Keratinocyte (primary cell): ENCODE measurements at regions not wholly inside any gene's neighbourhood (a gene's known extent, or its start where the extent isn't known, plus 50 kb on each side); places are given as distances from the start of the nearest gene placed in this dataset.

ENCODE experiments used
- DNase-seq: peaks from one replicate; pipeline ENCODE4 v3.0.0-alpha.2; 2011; ENCODE audit warnings: low read depth, missing footprints, low spot score
- FAIRE-seq: peaks from 2 replicates; lab custom pipeline; 2011; peaks lifted over from hg19 to GRCh38; lab: Jason Lieb, UNC
- H2AFZ ChIP-seq: 2 replicates; pipeline ENCODE4 v1.6.0; 2012; ENCODE audit warnings: low read length, control low read depth, inconsistent platforms; ENCODE audit not compliant: control insufficient read depth
- H3K27ac ChIP-seq: 2 replicates; pipeline ENCODE4 v1.5.1; 2011; ENCODE audit warnings: low read length; ENCODE audit not compliant: control insufficient read depth, insufficient read depth
- H3K27me3 ChIP-seq: 3 replicates; pipeline ENCODE4 v1.6.0; 2011; ENCODE audit warnings: low read length; ENCODE audit not compliant: control insufficient read depth, insufficient read depth; ENCODE audit errors: extremely low read depth
- H3K36me3 ChIP-seq, 2 experiments: 2 replicates in 1 of 2; 3 replicates in 1 of 2; pipeline ENCODE4 v1.5.1; 2011; ENCODE audit warnings: low read length in 2 of 2, mild to moderate bottlenecking in 1 of 2; ENCODE audit not compliant: control insufficient read depth in 2 of 2, insufficient read depth in 2 of 2; ENCODE audit errors: extremely low read depth in 1 of 2
- H3K4me1 ChIP-seq: 3 replicates; pipeline ENCODE4 v1.5.1; 2011; ENCODE audit warnings: low read length; ENCODE audit not compliant: control insufficient read depth, insufficient read depth; ENCODE audit errors: extremely low read depth
- H3K4me2 ChIP-seq: 3 replicates; pipeline ENCODE4 v1.6.0; 2011; ENCODE audit warnings: low read depth, low read length; ENCODE audit not compliant: control insufficient read depth, insufficient read depth; ENCODE audit errors: extremely low read depth
- H3K4me3 ChIP-seq, 3 experiments: fragments of 200-600 bp in 1 of 3; sonication (generic) in 1 of 3; 2 replicates in 2 of 3; 3 replicates in 1 of 3; pipeline ENCODE4 v1.5.1; 2011 to 2016; ENCODE audit warnings: low read length in 3 of 3, mild to moderate bottlenecking in 3 of 3, control low read depth in 2 of 3, inconsistent platforms in 1 of 3, low read depth in 1 of 3, mixed read lengths in 1 of 3, mixed run types in 1 of 3, moderate library complexity in 1 of 3; ENCODE audit not compliant: control insufficient read depth in 2 of 3, insufficient read depth in 2 of 3; ENCODE audit errors: extremely low read depth in 1 of 3
- H3K79me2 ChIP-seq: 2 replicates; pipeline ENCODE4 v1.6.0; 2012; ENCODE audit warnings: low read length; ENCODE audit not compliant: control insufficient read depth, insufficient read depth
- H3K9ac ChIP-seq: 3 replicates; pipeline ENCODE4 v1.6.0; 2011; ENCODE audit warnings: low read length; ENCODE audit not compliant: control insufficient read depth, insufficient read depth; ENCODE audit errors: extremely low read depth
- H3K9me1 ChIP-seq: 3 replicates; pipeline ENCODE4 v1.6.0; 2011; ENCODE audit warnings: low read length; ENCODE audit not compliant: control insufficient read depth, insufficient read depth; ENCODE audit errors: extremely low read depth
- H3K9me3 ChIP-seq: 2 replicates; pipeline ENCODE4 v1.5.1; 2012; ENCODE audit warnings: low read depth, low read length; ENCODE audit not compliant: control insufficient read depth
- H4K20me1 ChIP-seq: 3 replicates; pipeline ENCODE4 v1.6.0; 2011; ENCODE audit warnings: low read length; ENCODE audit not compliant: control insufficient read depth, insufficient read depth; ENCODE audit errors: extremely low read depth
- CTCF ChIP-seq, 3 experiments: IDR thresholded peaks in 1 of 3; conservative IDR thresholded peaks in 1 of 3; optimal IDR thresholded peaks in 1 of 3; 2 replicates in 2 of 3; 3 replicates in 1 of 3; pipeline versions ENCODE3 to v1.5.1; 2011; ENCODE audit warnings: low read length in 3 of 3, mild to moderate bottlenecking in 3 of 3, moderate library complexity in 2 of 3, control low read depth in 1 of 3, inconsistent platforms in 1 of 3; ENCODE audit not compliant: insufficient read depth in 2 of 3; ENCODE audit errors: extremely low read depth in 1 of 3
- EZH2 ChIP-seq: IDR thresholded peaks from one replicate; pipeline ENCODE4 v1.6.1; 2012; ENCODE audit warnings: inconsistent platforms, mild to moderate bottlenecking, low read length, moderate library complexity
- dilution Hi-C: fragments of 300-500 bp; cut with MboI; formaldehyde crosslinking; loops from one replicate; pipeline ENCODE4 v1.7.0; 2020; ENCODE audit warnings: low sequenced_read_pairs; ENCODE audit not compliant: extremely low pct_ligation_motif_present

- H3K4me2 ChIP-seq: no peak overlapping the region
- TF ChIP-seq EZH2 (no peak), CTCF (optimal IDR thresholded peaks at IDR 0.05 in 1 of 3, IDR thresholded peaks at IDR 0.05 in 1 of 3, conservative IDR thresholded peaks at IDR 0.05 in 1 of 3; ENCODE audit: extremely low read depth in 1 of 3, insufficient read depth in 2 of 3, low read length in 3 of 3) (no peak)
- no peaks in the 10 kb centered on the region for H4K20me1 ChIP-seq
- no peak overlapping the region for H3K4me3 ChIP-seq
- H2AFZ ChIP-seq: no peak overlapping the region
- H3K9me1 ChIP-seq: no peaks in the 10 kb centered on the region
- DNase-seq (no peak), FAIRE-seq (no peak)
- H3K4me1 ChIP-seq: no peaks in the 10 kb centered on the region
- H3K79me2 ChIP-seq: no peaks in the 10 kb centered on the region
- no peaks in the 10 kb centered on the region for H3K27me3 ChIP-seq
- dilution Hi-C loops: no loop called here
- H3K9me3 ChIP-seq: no peaks in the 10 kb centered on the region
- H3K27ac ChIP-seq: no peak overlapping the region
- no peak overlapping the region for H3K9ac ChIP-seq
- no peaks in the 10 kb centered on the region for H3K36me3 ChIP-seq
Observed at GRCh38 chr6:22966691-22967422, 397.5 kb downstream of the HDGFL1 start.

- H3K36me3 ChIP-seq: no peaks in the 10 kb centered on the region
- no peaks in the 10 kb centered on the region for H3K9me1 ChIP-seq
- dilution Hi-C loops: no loop called here
- no peaks in the 10 kb centered on the region for H4K20me1 ChIP-seq
- no peaks in the 10 kb centered on the region for H3K9me3 ChIP-seq
- no peak overlapping the region for H3K9ac ChIP-seq
- no peak for DNase-seq
- no peak overlapping the region for H3K4me3 ChIP-seq
- no peaks in the 10 kb centered on the region for H3K4me1 ChIP-seq
- TF ChIP-seq EZH2 (no peak), CTCF (optimal IDR thresholded peaks at IDR 0.05 in 1 of 3, IDR thresholded peaks at IDR 0.05 in 1 of 3, conservative IDR thresholded peaks at IDR 0.05 in 1 of 3; ENCODE audit: extremely low read depth in 1 of 3, insufficient read depth in 2 of 3, low read length in 3 of 3) (no peak)
- H3K4me2 ChIP-seq: no peak overlapping the region
- no peak overlapping the region for H3K27ac ChIP-seq
- H2AFZ ChIP-seq: no peak overlapping the region
- no peaks in the 10 kb centered on the region for H3K79me2 ChIP-seq
- no peak for FAIRE-seq
- H3K27me3 ChIP-seq: no peaks in the 10 kb centered on the region
Observed at GRCh38 chr6:22970004-22970403, 400.6 kb downstream of the HDGFL1 start.
